Transverse colon (tissue), 4 donors: ENCODE measurements at regions not wholly inside any gene's neighbourhood (a gene's known extent, or its start where the extent isn't known, plus 50 kb on each side); places are given as distances from the start of the nearest gene placed in this dataset.

Source experiments
- DNase-seq: peaks from one replicate; pipeline ENCODE4 v3.0.0-alpha.2; 2019
- H3K27ac ChIP-seq, 4 donors: fragments of 200-600 bp; sonication (generic); 2 replicates each; pipeline ENCODE4 v1.5.1; 2016 to 2018; ENCODE audit warnings: inconsistent platforms in 4 of 4
- H3K27me3 ChIP-seq: fragments of 200-600 bp; sonication (generic); 2 replicates; pipeline ENCODE4 v1.5.1; 2017; ENCODE audit warnings: inconsistent platforms
- H3K36me3 ChIP-seq, 4 donors: fragments of 200-600 bp; sonication (generic); 2 replicates each; pipeline ENCODE4 v1.5.1; 2017 to 2019; ENCODE audit warnings: inconsistent platforms in 4 of 4
- H3K4me1 ChIP-seq, 4 donors: fragments of 200-600 bp; sonication (generic); 2 replicates each; pipeline ENCODE4 v1.5.1; 2017 to 2020; ENCODE audit warnings: inconsistent platforms in 4 of 4
- H3K4me3 ChIP-seq, 4 donors: fragments of 200-600 bp; sonication (generic); 1 replicate in 1 of 4; 2 replicates in 3 of 4; pipeline versions ENCODE4 v1.5.1 to v1.6.1; 2017 to 2019; ENCODE audit warnings: inconsistent platforms in 4 of 4
- H3K9me3 ChIP-seq, 2 donors: fragments of 200-600 bp; sonication (generic); 2 replicates each; pipeline ENCODE4 v1.5.1; 2017 to 2019; ENCODE audit warnings: inconsistent platforms in 2 of 2
- CTCF ChIP-seq, 5 experiments: fragments of 200-600 bp in 3 of 5; fragments of 450-650 bp in 2 of 5; sonication (generic) in 3 of 5; IDR thresholded peaks; 1 replicate in 2 of 5; 2 replicates in 3 of 5; pipeline ENCODE4 v1.5.1; 2016 to 2017; ENCODE audit warnings: antibody characterized with exemption in 5 of 5, inconsistent platforms in 3 of 5, mild to moderate bottlenecking in 2 of 5, moderate library complexity in 1 of 5
- EP300 ChIP-seq: sonication (generic); formaldehyde crosslinking; IDR thresholded peaks from one replicate; pipeline ENCODE4 v1.6.1; 2017; ENCODE audit warnings: antibody characterized with exemption, low read depth
- POLR2A ChIP-seq: fragments of 450-650 bp; IDR thresholded peaks from one replicate; pipeline ENCODE4 v1.6.1; 2016; ENCODE audit warnings: antibody characterized with exemption, mild to moderate bottlenecking, moderate library complexity
- POLR2AphosphoS5 ChIP-seq, 3 donors: sonication (generic); formaldehyde crosslinking; IDR thresholded peaks; one replicate each; pipeline ENCODE4 v1.6.1; 2016; ENCODE audit warnings: antibody characterized with exemption in 3 of 3
- WGBS, 2 donors: methylation state at CpG; one replicate each; pipeline ENCODE4 v1.1.5; 2018; ENCODE audit warnings: low coverage in 1 of 2; 5-methylcytosine and 5-hydroxymethylcytosine counted together
- in situ Hi-C, 4 donors: fragments of 200-750 bp; cut with MboI; loops; one replicate each; pipeline versions ENCODE4 v1.15.0 to v1.15.1; 2017; ENCODE audit warnings: low sequenced_read_pairs in 3 of 4, low pct_ligation_motif_present in 1 of 4, low pct_unique_long_range_greater_than_20kb in 1 of 4
- intact Hi-C: fragments of 100-400 bp; cut with DNase I; formaldehyde crosslinking; loops from one replicate; pipeline ENCODE4 v1.15.1; 2023; ENCODE audit warnings: low total_unique reads

DNA sequence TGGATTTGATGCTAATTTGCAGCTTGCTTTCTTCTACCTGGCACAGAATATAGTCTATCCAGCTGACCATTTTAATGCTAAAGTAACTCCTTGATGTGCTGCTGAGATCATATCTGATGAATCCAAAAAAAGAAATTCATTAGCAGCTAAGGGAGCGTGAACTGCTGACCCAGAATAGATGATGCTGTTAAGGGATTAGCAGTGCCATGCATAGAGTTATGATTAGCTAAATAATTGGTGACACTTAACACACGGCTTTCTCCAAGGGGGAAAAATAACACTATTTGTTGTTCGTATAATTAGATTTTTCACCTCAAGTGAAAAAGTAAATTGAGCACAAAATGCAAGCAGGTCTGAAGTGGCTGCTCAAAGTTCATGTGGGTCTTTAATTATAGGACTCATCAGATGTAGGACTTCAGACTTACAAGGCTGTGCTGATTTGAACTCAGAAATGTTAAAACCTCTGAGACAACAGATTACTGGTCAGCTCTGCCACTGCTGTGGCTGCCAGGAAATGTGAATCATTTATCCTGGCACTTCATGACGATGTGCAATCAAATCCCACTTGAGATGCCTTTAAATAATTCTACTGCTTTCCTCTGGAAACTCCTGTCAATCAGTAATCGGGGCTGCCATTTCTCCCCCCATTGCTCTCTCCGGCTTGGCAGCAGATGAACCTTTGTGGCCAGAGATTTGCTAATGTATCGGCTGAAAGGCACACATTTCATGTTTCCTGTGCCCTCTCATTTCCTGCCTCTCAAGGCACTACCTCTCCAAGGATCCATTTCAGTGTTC, 291.6 kb upstream of the C9orf72 start:
- whole genome bisulfite sequencing, 2 donors = 33 to 43% methylated on average over 7 of the region's 7 CpGs
- Histone ChIP-seq H3K4me3 (no peak overlapping the region), H3K4me1 (no peaks in the 10 kb centered on the region), H3K27me3 (no peaks in the 10 kb centered on the region), H3K9me3 (no peaks in the 10 kb centered on the region), H3K36me3 (no peaks in the 10 kb centered on the region), H3K27ac (no peak overlapping the region)
- TF ChIP-seq CTCF (IDR thresholded peaks at IDR 0.05) (no peak), POLR2AphosphoS5 (IDR thresholded peaks at IDR 0.05) (no peak), EP300 (no peak), POLR2A (no peak)
- intact Hi-C loops = loop anchor here (5.0 kb wide), 1 partner anchor 988 kb away; no protein-coding TSS in a partner anchor
- in situ Hi-C loops = no loop called here
- no peak for DNase-seq

- Histone ChIP-seq H3K4me3 (no peak overlapping the region), H3K36me3 (no peaks in the 10 kb centered on the region), H3K9me3 (no peaks in the 10 kb centered on the region), H3K27me3 (no peaks in the 10 kb centered on the region), H3K4me1 (no peaks in the 10 kb centered on the region), H3K27ac (no peak overlapping the region)
- 74 to 86% methylated on average over 2 to 4 of the region's 4 CpGs for WGBS, 2 donors
- TF ChIP-seq EP300 (no peak), POLR2A (no peak), CTCF (IDR thresholded peaks at IDR 0.05) (no peak)
- intact Hi-C loops = no loop called here
- in situ Hi-C loops = no loop called here
- no peak for DNase-seq
Observed at GRCh38 chr9:27866741-27867140, 293.5 kb upstream of the C9orf72 start.

DNA sequence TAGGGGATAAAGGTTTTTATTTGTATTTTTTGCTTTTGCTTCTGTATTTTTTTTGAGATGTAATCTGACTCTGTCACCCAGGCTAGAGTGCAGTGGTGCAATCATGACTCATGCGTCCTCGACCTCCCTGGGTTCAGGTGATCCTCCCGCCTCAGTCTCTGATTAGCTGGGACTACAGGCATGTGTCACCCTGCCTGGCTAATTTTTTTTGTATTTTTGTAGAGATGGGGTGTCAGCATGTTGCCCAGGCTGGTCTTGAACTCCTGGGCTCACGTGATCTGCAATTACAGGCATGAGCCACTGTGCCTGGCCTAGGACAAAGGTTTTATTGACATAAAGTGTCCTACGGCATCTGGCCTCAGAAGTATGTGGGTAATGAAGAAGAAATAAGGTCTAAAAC, 297.1 kb upstream of the C9orf72 start:
- Histone ChIP-seq H3K4me1 (no peaks in the 10 kb centered on the region), H3K9me3 (no peaks in the 10 kb centered on the region), H3K4me3 (no peak overlapping the region), H3K27me3 (no peaks in the 10 kb centered on the region), H3K36me3 (no peaks in the 10 kb centered on the region), H3K27ac (no peak overlapping the region)
- 38 to 56% methylated on average over 1 to 5 of the region's 5 CpGs for WGBS, 2 donors
- TF ChIP-seq POLR2AphosphoS5 (IDR thresholded peaks at IDR 0.05) = no peak
- TF ChIP-seq POLR2A = no peak
- no peak for TF ChIP-seq CTCF (IDR thresholded peaks at IDR 0.05)
- TF ChIP-seq EP300 = no peak
- in situ Hi-C loops (loop anchor here in 1 of 4 donors (10.0 kb wide), 1 partner anchor 56 kb away; no protein-coding TSS in a partner anchor), intact Hi-C loops (no loop called here)
- DNase-seq = no peak

GRCh38 chr9:27880156-27880555, 306.9 kb upstream of the C9orf72 start:
- TF ChIP-seq EP300 = no peak
- no peak for TF ChIP-seq CTCF (IDR thresholded peaks at IDR 0.05)
- no peak for TF ChIP-seq POLR2AphosphoS5 (IDR thresholded peaks at IDR 0.05)
- no peak for TF ChIP-seq POLR2A
- H3K27me3 ChIP-seq = no peaks in the 10 kb centered on the region
- H3K27ac ChIP-seq = no peak overlapping the region
- no peak overlapping the region for H3K4me3 ChIP-seq
- H3K4me1 ChIP-seq = no peaks in the 10 kb centered on the region
- H3K36me3 ChIP-seq = no peaks in the 10 kb centered on the region
- in situ Hi-C loops (no loop called here), intact Hi-C loops (no loop called here)
- no peak for DNase-seq
- WGBS, 2 donors = 45 to 47% methylated on average over 3 of the region's 3 CpGs
- H3K9me3 ChIP-seq = no peaks in the 10 kb centered on the region
